ENCODE measurements at regions not wholly inside any gene's neighbourhood (a gene's known extent, or its start where the extent isn't known, plus 50 kb on each side); places are given as distances from the start of the nearest gene placed in this dataset.

DNA sequence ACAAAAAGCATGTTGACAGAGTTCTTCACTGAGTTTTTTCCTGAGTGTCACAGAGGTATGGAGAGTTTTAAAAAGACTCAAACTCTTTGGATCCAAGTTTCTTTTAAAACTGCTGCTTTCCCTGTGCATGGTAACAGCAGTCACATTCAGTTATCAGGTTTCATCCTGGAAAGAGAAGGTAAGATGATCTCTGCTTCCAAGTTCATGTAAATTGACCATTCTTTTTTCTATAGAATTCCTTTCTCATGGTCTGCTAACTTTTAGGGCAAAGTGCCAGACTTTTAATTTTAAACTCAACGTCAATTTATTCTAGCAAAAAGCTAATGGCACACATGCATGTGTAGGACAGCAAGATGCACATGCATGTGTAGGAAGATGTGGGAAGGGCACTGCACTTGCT is 52.5 kb upstream of the PRLR start:
- H3K9me3 ChIP-seq (ENCODE audit: insufficient read depth in 2 of 2, low read depth in 1 of 2, low read length in 1 of 2): peaks cover 7 to 14% of the 10 kb centered on the region in 2 experiments
- TF ChIP-seq MAFK (IDR thresholded peaks at IDR 0.05; ENCODE audit: low read depth, low read length) (no peak), CEBPB (IDR thresholded peaks at IDR 0.05; ENCODE audit: low read depth, low read length) (no peak), BACH1 (IDR thresholded peaks at IDR 0.05; ENCODE audit: low read length) (no peak)
- no peak for DNase-seq (ENCODE audit: low read depth in 1 of 2, low spot score in 2 of 2)

More for the DNA sequence above, 52.5 kb upstream of the PRLR start:
- ChIA-PET CTCF (ENCODE audit: partially characterized antibody) (interaction anchor here (0.5 to 0.8 kb wide), 3 partner anchors 17 to 598 kb away, joined by 3 read pairs; no protein-coding TSS in a partner anchor), POLR2A (ENCODE audit: partially characterized antibody) (no interaction called here)
- no peaks in the 10 kb centered on the region for H3K79me2 ChIP-seq (ENCODE audit: control insufficient read depth in 1 of 2, insufficient read depth in 2 of 2, low read length in 2 of 2)
- no peak overlapping the region for H3K18ac ChIP-seq (ENCODE audit: extremely low read depth, low read length)
- no peak overlapping the region for H2BK20ac ChIP-seq (ENCODE audit: low read length)
- 0 out of 8 replicates have a peak, but pooled peaks cover 0 to 5% (median 0%) of the 10 kb centered on the region in 4 experiments for H3K36me3 ChIP-seq (ENCODE audit: control insufficient read depth in 2 of 4, insufficient read depth in 4 of 4, low read length in 3 of 4)
- no peaks in the 10 kb centered on the region for H3K27me3 ChIP-seq (replicated peaks in 1 of 4; ENCODE audit: control insufficient read depth in 3 of 4, extremely low read depth in 1 of 4, insufficient read depth in 3 of 4, low read length in 3 of 4)
- no peaks in the 10 kb centered on the region for H3K79me1 ChIP-seq (ENCODE audit: low read depth, low read length)
- H4K91ac ChIP-seq (replicated peaks; ENCODE audit: insufficient read length, low read length): no peak overlapping the region
- no peak overlapping the region for H3K56ac ChIP-seq (replicated peaks; ENCODE audit: insufficient read length, low read depth, low read length)
- H3K23ac ChIP-seq (ENCODE audit: insufficient read length): no peak overlapping the region
- no peak overlapping the region for H2BK5ac ChIP-seq (ENCODE audit: low read depth, low read length)
- no peak overlapping the region for H3K4me3 ChIP-seq (ENCODE audit: extremely low read depth in 1 of 4, insufficient read depth in 2 of 4, low read depth in 3 of 4, low read length in 4 of 4)
- H2BK12ac ChIP-seq (ENCODE audit: low read depth, low read length): no peak overlapping the region
- H3K23me2 ChIP-seq (ENCODE audit: low read depth, low read length): no peaks in the 10 kb centered on the region
- H3K27ac ChIP-seq (ENCODE audit: low read depth, low read length): no peak overlapping the region
- no peak overlapping the region for H4K5ac ChIP-seq (ENCODE audit: insufficient read length, low read depth, low read length)
- H2AFZ ChIP-seq (ENCODE audit: low read length): no peak overlapping the region
- no peak for FAIRE-seq
- no peak overlapping the region for H4K8ac ChIP-seq (ENCODE audit: extremely low read depth, insufficient read depth, low read length)
- no peak overlapping the region for H3K4ac ChIP-seq (replicated peaks; ENCODE audit: insufficient read length, low read depth, low read length)
- no peak overlapping the region for H3K9ac ChIP-seq (replicated peaks in 1 of 4; ENCODE audit: extremely low read depth in 1 of 4, low read depth in 3 of 4, low read length in 3 of 4)
- no peak overlapping the region for H3K4me2 ChIP-seq (ENCODE audit: insufficient read depth in 1 of 2, low read depth in 2 of 2, low read length in 2 of 2)
- H2AK5ac ChIP-seq (ENCODE audit: low read depth, low read length): no peak overlapping the region
- H3K4me1 ChIP-seq (replicated peaks in 1 of 4; ENCODE audit: control insufficient read depth in 3 of 4, insufficient read depth in 4 of 4, low read length in 3 of 4): no peaks in the 10 kb centered on the region
- H3K14ac ChIP-seq (ENCODE audit: insufficient read length): no peak overlapping the region
- H4K20me1 ChIP-seq (replicated peaks in 1 of 2; ENCODE audit: control insufficient read depth in 1 of 2, insufficient read depth in 2 of 2, low read length in 2 of 2): no peaks in the 10 kb centered on the region
- WGBS, 2 experiments (ENCODE audit: extremely low coverage in 1 of 2, insufficient coverage in 1 of 2, insufficient read length in 1 of 2, insufficient replicate concordance in 2 of 2, low coverage in 1 of 2, low lambda C conversion rate in 2 of 2, missing lambda C conversion rate in 1 of 2): 100% methylated on average over 1 of the region's 1 CpG; no CpG with 5 or more reads in 1 of the 2 experiments
- no peak overlapping the region for H2BK120ac ChIP-seq (replicated peaks; ENCODE audit: low read depth, low read length)
- no peak overlapping the region for H2BK15ac ChIP-seq (ENCODE audit: low read length)

All from H1 (cell line).